Testis (tissue), 2 donors: ENCODE measurements at regions not wholly inside any gene's neighbourhood (a gene's known extent, or its start where the extent isn't known, plus 50 kb on each side); places are given as distances from the start of the nearest gene placed in this dataset.

Experiments
- CTCF ChIP-seq, 3 experiments: fragments of 450-650 bp in 2 of 3; fragments of 200-600 bp in 1 of 3; sonication (generic) in 1 of 3; IDR thresholded peaks; one replicate each; pipeline ENCODE4 v1.5.1; 2016 to 2019; ENCODE audit warnings: antibody characterized with exemption in 3 of 3, mild to moderate bottlenecking in 2 of 3, moderate library complexity in 1 of 3
- POLR2A ChIP-seq: fragments of 450-650 bp; IDR thresholded peaks from one replicate; pipeline ENCODE4 v1.6.1; 2017; ENCODE audit warnings: antibody characterized with exemption, mild to moderate bottlenecking, moderate library complexity

- TF ChIP-seq CTCF (IDR thresholded peaks at IDR 0.05) (no peak), POLR2A (no peak)
Observed at GRCh38 chr6:164102693-164103092, 688.2 kb downstream of the QKI start.
